ENCODE measurements at regions not wholly inside any gene's neighbourhood (a gene's known extent, or its start where the extent isn't known, plus 50 kb on each side); places are given as distances from the start of the nearest gene placed in this dataset.
"Not testable (repeated sequence)": the region's sequence is repeated elsewhere in the genome, so short reads cannot be mapped to it uniquely, and the experiment has no call there.

DNA sequence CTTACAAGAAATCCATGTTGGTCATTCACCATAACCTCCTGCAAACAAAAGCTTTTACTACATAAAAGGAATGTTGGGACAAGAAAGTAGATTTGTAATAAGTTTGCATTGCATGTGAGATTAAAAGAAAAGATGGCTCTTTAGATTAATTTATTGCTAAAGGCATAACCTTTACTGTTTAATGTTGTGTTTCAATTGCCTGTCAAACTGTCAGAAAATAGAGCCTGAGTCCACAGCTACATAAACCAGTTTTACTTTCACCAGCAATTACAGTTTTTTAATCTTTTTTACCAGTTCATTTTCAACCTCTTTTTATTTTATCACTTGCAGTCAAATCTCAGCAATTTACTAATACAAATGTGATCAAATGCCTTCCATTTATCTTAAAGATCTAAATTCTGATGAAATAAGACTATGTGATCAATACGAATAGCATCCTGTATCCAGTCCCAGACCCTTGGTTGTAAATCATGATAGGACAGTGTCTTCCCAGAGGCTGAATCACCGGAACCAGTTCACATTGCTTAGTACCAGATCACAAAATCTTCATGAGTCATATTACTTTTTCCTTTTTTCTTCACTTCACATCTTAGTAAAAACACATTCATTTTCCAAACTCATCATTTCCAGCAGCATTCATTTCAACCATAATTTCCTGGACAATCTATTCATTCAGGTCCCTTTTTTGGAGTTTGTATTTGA is 95.4 kb upstream of the FRG1 start:
- no peak for FAIRE-seq

DNA sequence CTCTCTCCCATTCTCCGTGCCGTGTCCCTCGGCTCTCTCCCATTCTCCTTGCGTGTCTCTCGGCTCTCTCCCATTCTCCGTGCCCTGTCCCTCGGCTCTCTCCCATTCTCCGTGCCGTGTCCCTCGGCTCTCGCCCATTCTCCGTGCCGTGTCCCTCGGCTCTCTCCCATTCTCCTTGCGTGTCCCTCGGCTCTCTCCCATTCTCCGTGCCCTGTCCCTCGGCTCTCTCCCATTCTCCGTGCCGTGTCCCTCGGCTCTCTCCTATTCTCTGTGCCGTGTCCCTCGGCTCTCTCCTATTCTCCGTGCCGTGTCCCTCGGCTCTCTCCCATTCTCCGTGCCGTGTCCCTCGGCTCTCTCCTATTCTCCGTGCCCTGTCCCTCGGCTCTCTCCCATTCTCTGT is 94.6 kb upstream of the FRG1 start:
- peak; percentile 10 for FAIRE-seq

DNA sequence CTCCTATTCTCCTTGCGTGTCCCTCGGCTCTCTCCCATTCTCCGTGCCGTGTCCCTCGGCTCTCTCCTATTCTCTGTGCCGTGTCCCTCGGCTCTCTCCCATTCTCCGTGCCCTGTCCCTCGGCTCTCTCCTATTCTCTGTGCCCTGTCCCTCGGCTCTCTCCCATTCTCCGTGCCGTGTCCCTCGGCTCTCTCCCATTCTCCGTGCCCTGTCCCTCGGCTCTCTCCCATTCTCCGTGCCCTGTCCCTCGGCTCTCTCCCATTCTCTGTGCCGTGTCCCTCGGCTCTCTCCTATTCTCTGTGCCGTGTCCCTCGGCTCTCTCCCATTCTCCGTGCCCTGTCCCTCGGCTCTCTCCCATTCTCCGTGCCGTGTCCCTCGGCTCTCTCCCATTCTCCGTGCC is 94.1 kb upstream of the FRG1 start:
- not testable (repeated sequence) for FAIRE-seq

DNA sequence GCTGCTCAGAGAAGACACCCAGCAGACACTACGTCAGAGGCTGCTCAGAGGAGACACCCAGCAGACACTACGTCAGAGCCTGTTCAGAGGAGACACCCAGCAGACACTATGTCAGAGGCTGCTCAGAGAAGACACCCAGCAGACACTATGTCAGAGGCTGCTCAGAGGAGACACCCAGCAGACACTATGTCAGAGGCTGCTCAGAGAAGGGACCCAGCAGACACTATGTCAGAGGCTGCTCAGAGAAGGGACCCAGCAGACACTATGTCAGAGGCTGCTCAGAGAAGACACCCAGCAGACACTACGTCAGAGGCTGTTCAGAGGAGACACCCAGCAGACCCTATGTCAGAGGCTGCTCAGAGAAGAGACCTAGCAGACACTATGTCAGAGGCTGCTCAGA is 92.0 kb upstream of the FRG1 start:
- not testable (repeated sequence) for FAIRE-seq

DNA sequence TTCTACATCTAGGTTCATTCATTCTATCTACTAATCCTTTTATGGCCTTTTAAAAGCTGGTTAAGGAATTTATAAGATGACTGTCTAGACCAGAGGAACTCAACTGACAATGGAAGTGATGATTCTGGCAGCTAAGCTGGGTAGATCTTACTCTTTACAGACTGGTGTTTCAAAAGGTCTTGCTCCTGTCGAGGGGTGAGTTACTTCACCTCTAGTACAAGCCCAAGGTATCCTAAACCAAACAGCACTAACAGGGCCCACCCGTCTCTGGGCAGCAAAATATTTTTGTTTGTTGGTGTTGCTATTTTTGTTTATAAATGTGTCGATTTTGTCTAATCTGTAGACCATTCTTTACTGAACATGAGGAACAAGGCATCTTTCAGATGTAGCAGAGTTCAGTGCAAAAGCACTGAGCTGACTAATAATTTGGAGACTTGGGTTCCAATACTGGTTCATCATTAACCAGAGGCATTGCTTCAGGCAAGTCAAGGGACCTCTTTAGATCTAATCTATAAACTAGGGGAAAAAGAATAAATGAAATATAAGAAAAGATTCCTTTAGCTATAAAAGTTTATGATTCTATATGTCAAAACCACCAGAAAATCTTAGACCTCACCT is 90.3 kb upstream of the FRG1 start:
- FAIRE-seq = no peak

DNA sequence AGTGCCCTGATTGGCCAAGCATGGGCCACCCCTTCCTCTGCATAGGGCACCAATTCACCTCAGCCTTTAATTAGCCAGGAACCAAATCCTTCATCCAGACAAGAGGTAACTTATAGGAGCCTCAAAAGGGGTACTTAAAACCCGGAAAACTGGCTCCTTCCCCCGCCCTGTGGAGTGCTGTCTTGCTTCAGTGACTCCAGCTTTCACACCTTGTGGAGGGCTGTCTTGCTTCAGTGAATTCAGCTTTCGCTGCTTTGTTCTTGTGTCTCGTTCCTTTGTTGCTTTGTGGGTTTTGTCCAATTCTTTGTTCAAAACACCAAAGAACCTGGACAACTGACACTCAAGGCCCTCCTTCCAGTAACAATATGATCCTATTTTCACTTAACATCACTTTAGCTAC is 82.2 kb upstream of the FRG1 start:
- no peak for FAIRE-seq

DNA sequence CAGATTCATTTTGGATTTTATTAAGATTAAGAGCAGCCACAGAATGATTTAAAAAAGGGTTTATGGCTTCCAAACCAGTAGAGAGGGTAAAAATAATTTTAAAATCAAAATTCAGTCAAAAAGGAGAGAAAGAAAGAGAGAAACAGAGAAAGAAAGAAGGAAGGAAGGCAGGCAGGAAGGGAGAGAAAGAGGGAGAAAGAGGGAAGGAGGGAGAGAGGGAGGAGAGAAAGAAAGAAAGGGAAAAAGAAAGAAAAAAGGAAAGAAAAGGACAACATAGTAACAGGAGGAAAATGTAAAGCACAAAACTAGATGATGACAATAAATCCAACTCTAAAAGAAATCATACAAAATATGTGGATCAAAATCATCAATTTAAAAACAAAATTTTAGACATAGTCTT is 79.6 kb upstream of the FRG1 start:
- FAIRE-seq = no peak

DNA sequence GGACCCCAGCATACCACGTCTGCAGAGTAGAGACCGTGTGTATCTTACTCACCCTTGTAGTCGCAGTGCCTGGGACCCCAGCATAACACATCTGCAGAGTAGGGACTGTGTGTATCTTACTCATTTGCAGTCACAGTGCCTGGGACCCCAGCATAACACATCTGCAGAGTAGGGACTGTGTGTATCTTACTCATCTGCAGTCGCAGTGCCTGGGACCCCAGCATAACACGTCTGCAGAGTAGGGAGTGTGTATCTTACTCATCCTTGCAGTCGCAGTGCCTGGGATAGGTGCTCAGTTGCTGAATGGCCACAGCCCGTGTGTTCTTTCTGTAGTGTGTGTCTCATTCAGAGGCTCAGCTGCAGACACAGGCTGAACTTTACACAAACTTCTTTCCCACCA is 71.4 kb upstream of the FRG1 start:
- no peak for FAIRE-seq

DNA sequence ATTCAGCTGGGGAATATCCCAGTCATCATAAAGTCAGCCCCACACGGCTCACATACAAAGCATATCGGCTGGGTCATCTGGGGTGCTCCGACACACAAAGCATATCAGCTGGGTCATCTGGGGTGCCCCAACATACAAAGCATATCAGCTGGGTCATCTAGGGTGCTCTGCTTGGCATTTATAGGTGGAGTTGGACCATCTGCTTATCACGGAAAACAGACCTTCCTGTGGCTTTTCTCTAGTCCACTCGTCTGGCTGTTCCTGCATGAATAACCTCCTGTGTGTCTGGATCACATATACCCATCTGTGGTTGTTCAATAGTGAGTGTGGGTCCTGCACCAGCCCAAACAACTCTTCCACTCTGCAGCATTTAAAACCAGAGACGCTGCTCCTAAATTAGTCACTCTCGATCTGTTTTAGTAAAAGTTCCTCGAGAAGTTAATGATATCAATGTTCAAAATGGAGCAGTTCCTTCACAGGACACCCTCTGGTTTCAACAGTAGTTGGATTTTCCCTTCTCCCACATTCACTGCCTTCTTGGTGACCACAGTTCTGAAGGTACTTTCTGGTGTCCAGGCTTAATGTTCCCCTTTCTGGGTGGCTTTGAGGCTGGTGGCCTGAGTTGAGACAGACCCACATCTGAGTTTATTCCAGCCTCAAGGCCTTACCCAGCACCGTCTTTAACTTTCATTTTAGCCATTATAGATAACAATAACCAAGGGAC is 70.0 kb upstream of the FRG1 start:
- no peak for FAIRE-seq

DNA sequence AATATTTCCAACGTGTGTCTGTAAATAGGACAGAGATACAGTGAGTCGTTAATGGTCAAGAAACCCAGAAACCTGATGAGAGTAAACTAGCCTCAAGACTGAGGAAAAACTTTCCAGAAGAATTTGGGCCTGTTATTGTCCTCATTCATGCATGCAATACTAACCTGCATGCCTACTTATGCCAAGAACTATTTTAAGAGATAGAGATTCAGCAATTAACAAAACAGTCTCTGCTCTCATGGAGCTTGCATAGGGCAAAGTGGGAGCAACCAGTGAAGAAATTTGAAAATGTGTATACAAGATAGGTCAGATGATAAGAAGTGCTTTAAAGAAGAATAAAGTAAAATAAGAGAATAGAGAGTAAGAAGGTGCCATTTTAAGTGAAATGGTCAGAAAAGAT is 66.1 kb upstream of the FRG1 start:
- no peak for FAIRE-seq

DNA sequence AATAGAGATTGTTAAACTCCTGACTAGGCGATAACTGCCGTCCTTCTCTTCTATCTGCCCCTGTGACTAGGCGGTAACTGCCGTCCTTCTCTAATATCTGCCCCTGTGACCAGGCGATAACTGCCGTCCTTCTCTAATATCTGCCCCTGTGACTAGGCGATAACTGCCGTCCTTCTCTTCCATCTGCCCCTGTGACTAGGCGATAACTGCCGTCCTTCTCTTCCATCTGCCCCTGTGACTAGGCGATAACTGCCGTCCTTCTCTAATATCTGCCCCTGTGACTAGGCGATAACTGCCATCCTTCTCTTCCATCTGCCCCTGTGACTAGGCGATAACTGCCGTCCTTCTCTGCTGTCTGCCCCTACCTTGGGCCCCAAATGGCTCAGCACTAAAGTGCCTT is 59.5 kb upstream of the FRG1 start:
- FAIRE-seq = peak; percentile 82

DNA sequence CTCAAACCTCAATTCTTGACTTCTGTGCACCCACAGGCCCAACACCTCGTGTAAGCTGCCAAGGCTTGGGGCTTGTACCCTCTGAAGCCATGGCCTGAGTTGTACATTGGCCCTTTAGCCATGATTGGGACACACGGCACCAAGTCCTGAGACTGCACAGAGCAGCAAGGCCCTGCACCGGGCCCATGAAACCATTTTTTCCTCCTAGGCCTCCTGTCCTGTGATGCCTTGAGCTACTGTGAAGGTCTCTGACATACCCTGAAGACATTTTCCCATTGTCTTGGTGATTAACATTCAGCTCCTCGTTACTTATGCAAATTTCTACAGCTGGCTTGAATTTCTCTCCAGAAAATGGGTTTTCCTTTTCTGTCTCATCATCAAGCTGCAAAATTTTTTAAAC is 52.3 kb upstream of the FRG1 start:
- not testable (repeated sequence) for FAIRE-seq

Measured in colon (tissue), 2 donors.